Smooth muscle cell (in vitro differentiated cells): ENCODE measurements at regions not wholly inside any gene's neighbourhood (a gene's known extent, or its start where the extent isn't known, plus 50 kb on each side); places are given as distances from the start of the nearest gene placed in this dataset.

ENCODE experiments used
- DNase-seq: peaks from one replicate; lab custom pipeline; 2025; ENCODE audit not compliant: unreplicated experiment; lab: John Stamatoyannopoulos, UW
- H2AFZ ChIP-seq: fragments of 200-600 bp; sonication (generic); 2 replicates; pipeline ENCODE4 v1.6.0; 2016; ENCODE audit warnings: antibody characterized with exemption, low read depth, mild to moderate bottlenecking
- H3F3A ChIP-seq: fragments of 200-600 bp; sonication (generic); 2 replicates; pipeline ENCODE4 v1.6.0; 2017; ENCODE audit warnings: antibody characterized with exemption, low read depth
- H3K27ac ChIP-seq: fragments of 200-600 bp; sonication (generic); 2 replicates; pipeline ENCODE4 v1.5.1; 2016; ENCODE audit warnings: low read depth, mild to moderate bottlenecking
- H3K27me3 ChIP-seq: fragments of 200-600 bp; sonication (generic); 2 replicates; pipeline ENCODE4 v1.6.1; 2016; ENCODE audit warnings: low read depth, mild to moderate bottlenecking
- H3K36me3 ChIP-seq: fragments of 200-600 bp; sonication (generic); 2 replicates; pipeline ENCODE4 v1.5.1; 2016; ENCODE audit warnings: low read depth
- H3K4me1 ChIP-seq: fragments of 200-600 bp; sonication (generic); 2 replicates; pipeline ENCODE4 v1.5.1; 2016; ENCODE audit warnings: low read depth
- H3K4me2 ChIP-seq: fragments of 200-600 bp; sonication (generic); 2 replicates; pipeline ENCODE4 v1.6.0; 2016; ENCODE audit warnings: mild to moderate bottlenecking
- H3K4me3 ChIP-seq: fragments of 200-600 bp; sonication (generic); 2 replicates; pipeline ENCODE4 v1.5.1; 2016; ENCODE audit warnings: mild to moderate bottlenecking
- H3K79me2 ChIP-seq: fragments of 200-600 bp; sonication (generic); 2 replicates; pipeline ENCODE4 v1.6.0; 2016; ENCODE audit warnings: low read depth, mild to moderate bottlenecking
- H3K9ac ChIP-seq: fragments of 200-600 bp; sonication (generic); 2 replicates; pipeline ENCODE4 v1.6.0; 2016; ENCODE audit warnings: low read depth
- H3K9me3 ChIP-seq: fragments of 200-600 bp; sonication (generic); replicated peaks from 2 replicates; pipeline ENCODE4 v1.5.1; 2016; ENCODE audit warnings: low read depth
- H4K20me1 ChIP-seq: fragments of 200-600 bp; sonication (generic); 2 replicates; pipeline ENCODE4 v1.6.0; 2016; ENCODE audit warnings: low read depth
- WGBS: methylation state at CpG from one replicate; pipeline ENCODE4 v1.1.7; 2016; ENCODE audit warnings: low lambda C conversion rate; 5-methylcytosine and 5-hydroxymethylcytosine counted together
- TF ChIP-seq, protein P1 (sequence below): fragments of 200-600 bp; sonication (generic); IDR thresholded peaks from 2 replicates; pipeline ENCODE4 v1.5.1; 2017; ENCODE audit warnings: borderline replicate concordance, mild to moderate bottlenecking, antibody characterized with exemption; ENCODE audit not compliant: insufficient read depth, poor library complexity, severe bottlenecking

DNA sequence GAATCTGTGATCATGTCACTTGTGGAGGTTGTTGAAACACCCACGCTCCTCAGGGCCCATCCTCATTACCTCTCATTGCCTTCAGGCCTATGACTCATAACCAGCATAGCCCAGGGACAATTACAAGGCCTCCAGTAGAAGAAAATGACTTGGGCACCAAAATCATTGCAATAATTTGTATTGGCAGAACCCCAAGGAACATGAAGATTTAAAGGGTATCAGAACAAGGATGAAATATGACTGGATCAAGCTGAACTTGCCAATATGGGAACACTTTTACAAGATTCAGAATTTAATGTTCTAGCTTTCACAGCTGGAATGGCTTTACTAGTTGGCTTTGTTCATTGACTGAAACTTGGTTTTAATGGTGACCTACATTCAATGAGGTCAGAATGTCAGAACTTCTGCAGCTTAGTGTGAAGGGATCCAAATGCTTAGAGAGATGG lies 156.4 kb downstream of the COPS8 start:
- Histone ChIP-seq H3K4me1 (no peaks in the 10 kb centered on the region), H3K4me2 (no peak overlapping the region), H3K9ac (no peak overlapping the region), H2AFZ (no peak overlapping the region), H3F3A (no peaks in the 10 kb centered on the region), H3K9me3 (no peaks in the 10 kb centered on the region), H3K36me3 (no peaks in the 10 kb centered on the region), H3K27ac (no peak overlapping the region), H4K20me1 (no peaks in the 10 kb centered on the region), H3K27me3 (no peaks in the 10 kb centered on the region), H3K79me2 (no peaks in the 10 kb centered on the region), H3K4me3 (no peak overlapping the region)
- WGBS, result 80% methylated on average over 1 of the region's 1 CpG
- TF ChIP-seq, protein P1, sequence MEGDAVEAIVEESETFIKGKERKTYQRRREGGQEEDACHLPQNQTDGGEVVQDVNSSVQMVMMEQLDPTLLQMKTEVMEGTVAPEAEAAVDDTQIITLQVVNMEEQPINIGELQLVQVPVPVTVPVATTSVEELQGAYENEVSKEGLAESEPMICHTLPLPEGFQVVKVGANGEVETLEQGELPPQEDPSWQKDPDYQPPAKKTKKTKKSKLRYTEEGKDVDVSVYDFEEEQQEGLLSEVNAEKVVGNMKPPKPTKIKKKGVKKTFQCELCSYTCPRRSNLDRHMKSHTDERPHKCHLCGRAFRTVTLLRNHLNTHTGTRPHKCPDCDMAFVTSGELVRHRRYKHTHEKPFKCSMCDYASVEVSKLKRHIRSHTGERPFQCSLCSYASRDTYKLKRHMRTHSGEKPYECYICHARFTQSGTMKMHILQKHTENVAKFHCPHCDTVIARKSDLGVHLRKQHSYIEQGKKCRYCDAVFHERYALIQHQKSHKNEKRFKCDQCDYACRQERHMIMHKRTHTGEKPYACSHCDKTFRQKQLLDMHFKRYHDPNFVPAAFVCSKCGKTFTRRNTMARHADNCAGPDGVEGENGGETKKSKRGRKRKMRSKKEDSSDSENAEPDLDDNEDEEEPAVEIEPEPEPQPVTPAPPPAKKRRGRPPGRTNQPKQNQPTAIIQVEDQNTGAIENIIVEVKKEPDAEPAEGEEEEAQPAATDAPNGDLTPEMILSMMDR, result no peak
- no peak for DNase-seq

DNA sequence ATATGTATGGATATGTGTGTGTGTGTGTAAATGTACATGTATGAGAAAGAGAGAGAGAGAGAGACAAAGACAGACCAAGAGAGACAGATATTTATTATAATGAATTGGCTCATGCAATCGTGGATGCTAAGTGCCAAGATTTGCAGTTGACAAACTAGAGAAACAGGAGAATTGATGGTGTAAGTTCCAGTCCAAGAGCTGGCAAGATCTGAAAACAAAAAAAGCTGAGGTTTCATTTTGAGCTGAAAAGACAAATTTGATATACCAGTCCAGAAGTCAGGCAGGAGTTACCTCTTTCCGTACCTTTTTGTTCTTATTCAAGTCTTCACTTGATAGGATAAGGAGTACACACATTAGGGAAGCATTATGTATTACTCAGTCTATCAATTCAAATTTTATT lies 157.8 kb downstream of the COPS8 start:
- Histone ChIP-seq H3K79me2 (no peaks in the 10 kb centered on the region), H3K4me1 (no peaks in the 10 kb centered on the region), H3K4me3 (no peak overlapping the region), H4K20me1 (no peaks in the 10 kb centered on the region), H3K27me3 (no peaks in the 10 kb centered on the region), H3K9ac (no peak overlapping the region), H2AFZ (no peak overlapping the region), H3K4me2 (no peak overlapping the region), H3K36me3 (no peaks in the 10 kb centered on the region), H3F3A (no peaks in the 10 kb centered on the region), H3K9me3 (no peaks in the 10 kb centered on the region), H3K27ac (no peak overlapping the region)
- DNase-seq, result no peak
- TF ChIP-seq, protein P1, result no peak
- 94% methylated on average over 2 of the region's 2 CpGs for WGBS

DNA sequence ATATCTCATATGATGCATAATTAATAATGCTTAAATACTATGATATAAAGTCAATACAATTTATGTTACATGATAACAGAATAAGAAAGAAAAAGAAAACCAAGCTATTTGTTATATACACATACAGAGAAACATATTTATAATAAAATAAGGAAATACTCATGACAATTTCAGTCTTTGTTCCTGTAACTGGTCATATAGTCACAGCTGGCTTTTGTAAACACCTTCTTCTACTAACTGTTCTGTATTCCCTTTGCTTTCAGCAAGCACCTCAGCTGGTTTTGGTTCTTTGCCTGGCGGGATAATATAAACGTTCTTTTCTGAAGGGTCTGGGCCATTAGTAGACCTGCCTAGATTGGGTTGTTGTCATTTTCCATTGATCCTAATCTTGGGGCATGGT lies 158.5 kb downstream of the COPS8 start:
- H3K79me2 ChIP-seq, result no peaks in the 10 kb centered on the region
- DNase-seq, result no peak
- no peaks in the 10 kb centered on the region for H3K36me3 ChIP-seq
- H3K27ac ChIP-seq, result no peak overlapping the region
- H3K4me2 ChIP-seq, result no peak overlapping the region
- H3K9me3 ChIP-seq, result no peaks in the 10 kb centered on the region
- WGBS, result 89% methylated on average over 2 of the region's 2 CpGs
- no peak overlapping the region for H2AFZ ChIP-seq
- no peaks in the 10 kb centered on the region for H3K4me1 ChIP-seq
- TF ChIP-seq, protein P1, result no peak
- H4K20me1 ChIP-seq, result no peaks in the 10 kb centered on the region
- no peaks in the 10 kb centered on the region for H3K27me3 ChIP-seq
- no peak overlapping the region for H3K9ac ChIP-seq
- H3K4me3 ChIP-seq, result no peak overlapping the region
- no peaks in the 10 kb centered on the region for H3F3A ChIP-seq

GRCh38 chr2:237244976-237245646 lies 159.4 kb downstream of the COPS8 start:
- TF ChIP-seq, protein P1, result no peak
- no peak for DNase-seq
- H4K20me1 ChIP-seq, result no peaks in the 10 kb centered on the region
- no peaks in the 10 kb centered on the region for H3K9me3 ChIP-seq
- H3K27me3 ChIP-seq, result no peaks in the 10 kb centered on the region
- H3K36me3 ChIP-seq, result no peaks in the 10 kb centered on the region
- no peaks in the 10 kb centered on the region for H3F3A ChIP-seq
- H3K79me2 ChIP-seq, result no peaks in the 10 kb centered on the region
- no peak overlapping the region for H3K9ac ChIP-seq
- no peaks in the 10 kb centered on the region for H3K4me1 ChIP-seq
- 86% methylated on average over 3 of the region's 3 CpGs for WGBS
- no peak overlapping the region for H3K4me3 ChIP-seq
- H3K4me2 ChIP-seq, result no peak overlapping the region
- no peak overlapping the region for H2AFZ ChIP-seq
- no peak overlapping the region for H3K27ac ChIP-seq
